Left ventricle myocardium inferior (tissue), 1 donor: ENCODE measurements at regions not wholly inside any gene's neighbourhood (a gene's known extent, or its start where the extent isn't known, plus 50 kb on each side); places are given as distances from the start of the nearest gene placed in this dataset.

ENCODE experiments used
- DNase-seq: peaks from one replicate; pipeline ENCODE4 v3.0.0-alpha.2; 2020
- H3K27ac ChIP-seq: fragments of 200-600 bp; replicated peaks from 2 replicates; pipeline ENCODE4 v1.8.0; 2021
- H3K27me3 ChIP-seq: fragments of 200-600 bp; 2 replicates; pipeline ENCODE4 v1.8.0; 2021; ENCODE audit warnings: low read depth
- H3K36me3 ChIP-seq: fragments of 200-600 bp; 2 replicates; pipeline ENCODE4 v1.8.0; 2021
- H3K4me1 ChIP-seq: fragments of 200-600 bp; 2 replicates; pipeline ENCODE4 v1.8.0; 2021
- H3K4me3 ChIP-seq: fragments of 200-600 bp; 2 replicates; pipeline ENCODE4 v1.8.0; 2021; ENCODE audit warnings: mild to moderate bottlenecking, moderate library complexity
- H3K9me3 ChIP-seq: fragments of 200-600 bp; replicated peaks from 2 replicates; pipeline ENCODE4 v1.8.0; 2021
- intact Hi-C: fragments of 100-400 bp; cut with micrococcal nuclease; formaldehyde crosslinking; loops from one replicate; pipeline ENCODE4 v1.11.0; 2022
- TF ChIP-seq, protein P1 (sequence below): fragments of 200-600 bp; IDR thresholded peaks from 2 replicates; pipeline ENCODE4 v1.8.0; 2021; ENCODE audit warnings: antibody characterized with exemption, mild to moderate bottlenecking, borderline replicate concordance
- donor health status: DM: no; HTN: yes; CAD: no; lungs with severe emphysema.

DNA sequence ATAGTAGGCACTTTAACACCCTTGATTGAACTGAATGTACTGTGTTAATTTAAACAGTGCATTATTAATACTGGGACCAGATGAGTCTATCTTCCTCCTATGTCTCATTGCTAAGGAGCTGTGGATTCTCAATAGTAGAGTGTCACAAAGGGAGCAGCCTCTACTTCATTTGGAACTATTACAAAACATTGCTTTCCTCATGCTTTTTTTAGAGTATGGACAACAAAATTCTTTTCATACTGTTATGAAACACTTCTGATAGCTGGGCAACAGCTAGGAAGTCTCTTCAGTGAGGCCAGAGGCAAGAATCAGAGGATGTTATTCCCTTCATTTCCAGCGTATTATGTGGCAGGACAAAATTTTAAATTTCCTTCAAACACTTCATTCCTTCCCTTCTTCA is 160.8 kb downstream of the FBXO8 start:
- no peaks in the 10 kb centered on the region for H3K27me3 ChIP-seq
- peak overlapping the region; percentile 76 for H3K27ac ChIP-seq
- no peak for DNase-seq
- TF ChIP-seq, protein P1, sequence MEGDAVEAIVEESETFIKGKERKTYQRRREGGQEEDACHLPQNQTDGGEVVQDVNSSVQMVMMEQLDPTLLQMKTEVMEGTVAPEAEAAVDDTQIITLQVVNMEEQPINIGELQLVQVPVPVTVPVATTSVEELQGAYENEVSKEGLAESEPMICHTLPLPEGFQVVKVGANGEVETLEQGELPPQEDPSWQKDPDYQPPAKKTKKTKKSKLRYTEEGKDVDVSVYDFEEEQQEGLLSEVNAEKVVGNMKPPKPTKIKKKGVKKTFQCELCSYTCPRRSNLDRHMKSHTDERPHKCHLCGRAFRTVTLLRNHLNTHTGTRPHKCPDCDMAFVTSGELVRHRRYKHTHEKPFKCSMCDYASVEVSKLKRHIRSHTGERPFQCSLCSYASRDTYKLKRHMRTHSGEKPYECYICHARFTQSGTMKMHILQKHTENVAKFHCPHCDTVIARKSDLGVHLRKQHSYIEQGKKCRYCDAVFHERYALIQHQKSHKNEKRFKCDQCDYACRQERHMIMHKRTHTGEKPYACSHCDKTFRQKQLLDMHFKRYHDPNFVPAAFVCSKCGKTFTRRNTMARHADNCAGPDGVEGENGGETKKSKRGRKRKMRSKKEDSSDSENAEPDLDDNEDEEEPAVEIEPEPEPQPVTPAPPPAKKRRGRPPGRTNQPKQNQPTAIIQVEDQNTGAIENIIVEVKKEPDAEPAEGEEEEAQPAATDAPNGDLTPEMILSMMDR: no peak
- no peaks in the 10 kb centered on the region for H3K9me3 ChIP-seq
- H3K4me1 ChIP-seq: peaks cover 20% of the 10 kb centered on the region
- H3K36me3 ChIP-seq: no peaks in the 10 kb centered on the region
- no peak overlapping the region for H3K4me3 ChIP-seq
- intact Hi-C loops: no loop called here

DNA sequence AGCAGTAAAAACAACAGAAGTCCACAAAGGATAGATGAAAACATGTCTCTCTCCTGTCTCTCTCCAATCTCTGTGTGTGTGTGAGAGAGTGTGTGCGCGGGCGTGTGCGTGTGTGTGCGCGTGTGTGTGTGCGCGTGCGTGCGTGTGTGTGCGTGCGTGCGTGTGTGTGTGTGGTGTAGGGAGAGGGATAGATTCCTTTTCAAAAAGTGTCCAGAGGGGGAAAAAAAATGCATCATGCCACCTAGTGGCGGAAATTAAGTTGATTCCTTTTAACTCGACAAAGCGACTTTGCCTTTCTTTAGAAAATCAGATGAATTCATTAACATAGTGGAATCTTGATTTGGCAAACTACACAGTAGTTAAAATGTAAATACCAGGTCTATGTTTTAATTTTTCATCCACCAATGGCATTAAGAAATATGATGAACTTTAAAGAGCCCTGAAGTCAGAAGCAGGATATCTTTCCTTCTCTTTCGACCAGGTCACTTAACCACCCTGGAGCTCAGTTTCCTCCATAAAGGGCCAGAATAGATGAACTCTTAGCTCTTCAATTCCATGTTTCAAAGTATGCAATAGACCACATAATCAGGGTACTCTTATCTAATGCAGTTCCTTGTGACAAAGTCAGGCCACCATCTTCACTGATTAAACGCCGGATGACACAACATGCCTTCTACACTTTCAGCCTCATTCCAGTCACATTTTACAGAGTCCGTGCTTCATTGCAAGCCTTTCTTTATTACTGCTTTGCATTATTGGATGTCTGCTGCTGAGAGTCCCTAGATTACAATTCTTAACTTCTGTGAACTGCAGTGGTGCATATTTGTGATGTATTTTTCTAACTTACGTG is 162.8 kb downstream of the FBXO8 start:
- peak overlapping the region; percentile 59 for H3K4me3 ChIP-seq
- H3K4me1 ChIP-seq: peaks cover 20% of the 10 kb centered on the region
- H3K9me3 ChIP-seq: no peaks in the 10 kb centered on the region
- H3K36me3 ChIP-seq: no peaks in the 10 kb centered on the region
- DNase-seq: peak; percentile 60
- H3K27me3 ChIP-seq: no peaks in the 10 kb centered on the region
- TF ChIP-seq, protein P1: peak; percentile 62
- peak overlapping the region; percentile 56 for H3K27ac ChIP-seq
- intact Hi-C loops: no loop called here

DNA sequence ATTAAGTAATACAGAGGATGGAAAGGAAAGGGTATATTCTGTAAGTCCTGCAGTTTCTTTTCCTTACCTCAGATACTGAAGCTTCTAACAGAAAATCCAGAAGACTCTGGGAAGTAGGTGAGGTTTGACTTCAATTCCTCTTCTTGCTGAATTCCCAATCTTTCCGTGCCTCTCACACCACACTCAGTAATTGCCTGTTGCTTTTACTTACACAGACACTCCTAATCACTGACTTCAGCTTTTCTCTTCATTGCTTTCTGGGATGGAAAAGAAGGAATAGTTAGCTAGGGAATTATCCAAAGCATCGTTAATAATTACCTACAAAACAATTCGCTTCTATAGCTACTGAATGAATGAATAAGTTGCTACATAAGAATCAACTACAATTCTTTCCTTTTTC is 163.6 kb downstream of the FBXO8 start:
- intact Hi-C loops: no loop called here
- TF ChIP-seq, protein P1: no peak
- DNase-seq: no peak
- no peaks in the 10 kb centered on the region for H3K27me3 ChIP-seq
- no peaks in the 10 kb centered on the region for H3K36me3 ChIP-seq
- peak overlapping the region; percentile 59 for H3K4me3 ChIP-seq
- no peaks in the 10 kb centered on the region for H3K9me3 ChIP-seq
- H3K4me1 ChIP-seq: peaks cover 20% of the 10 kb centered on the region
- peak overlapping the region; percentile 48 for H3K27ac ChIP-seq

DNA sequence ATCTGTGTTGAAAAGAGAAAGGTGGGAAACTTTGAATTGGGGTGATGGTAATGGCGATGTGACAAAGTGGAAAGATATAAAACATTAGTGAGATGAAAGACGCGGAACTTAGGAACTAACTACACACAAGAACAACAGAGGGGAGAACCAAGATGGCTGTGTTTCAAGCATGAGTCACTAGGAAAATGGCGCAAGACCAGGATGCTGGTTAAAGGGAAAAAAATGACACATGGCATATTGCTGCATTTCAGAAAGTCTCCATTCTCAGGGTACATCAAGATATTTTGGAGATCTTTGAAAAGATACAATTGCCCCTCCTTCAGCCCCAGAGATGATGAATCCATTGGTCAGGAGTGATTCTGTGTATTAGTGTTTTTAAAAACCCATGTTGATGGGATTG is 164.4 kb downstream of the FBXO8 start:
- peaks cover 20% of the 10 kb centered on the region for H3K4me1 ChIP-seq
- intact Hi-C loops: no loop called here
- H3K27ac ChIP-seq: no peak overlapping the region

DNA sequence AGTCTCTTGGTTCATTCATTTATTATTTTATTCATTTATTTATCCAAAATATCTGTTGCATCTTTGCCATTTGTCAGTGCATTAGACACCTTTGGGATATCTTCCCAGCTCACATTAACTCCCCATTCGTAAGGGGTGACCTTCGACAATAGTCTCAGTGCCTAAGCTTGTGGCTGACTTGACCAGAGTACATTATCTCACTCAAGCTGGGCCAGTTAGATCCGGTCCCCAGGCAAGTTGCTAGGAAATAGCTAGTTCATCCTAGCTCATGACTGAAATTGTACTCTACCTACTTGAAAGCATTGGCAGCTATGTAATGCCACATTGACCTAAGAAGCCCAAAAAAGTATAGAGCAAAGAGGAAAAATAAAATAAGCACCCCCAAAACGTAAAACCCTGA is 165.3 kb downstream of the FBXO8 start:
- intact Hi-C loops: no loop called here
- no peaks in the 10 kb centered on the region for H3K36me3 ChIP-seq
- no peaks in the 10 kb centered on the region for H3K9me3 ChIP-seq
- TF ChIP-seq, protein P1: no peak
- no peak overlapping the region for H3K4me3 ChIP-seq
- no peak for DNase-seq
- H3K27me3 ChIP-seq: no peaks in the 10 kb centered on the region
- H3K27ac ChIP-seq: no peak overlapping the region
- peaks cover 17% of the 10 kb centered on the region for H3K4me1 ChIP-seq

More for the DNA sequence above, 164.4 kb downstream of the FBXO8 start:
- Histone ChIP-seq H3K9me3 (no peaks in the 10 kb centered on the region), H3K27me3 (no peaks in the 10 kb centered on the region), H3K36me3 (no peaks in the 10 kb centered on the region), H3K4me3 (no peak overlapping the region)
- TF ChIP-seq, protein P1: no peak
- no peak for DNase-seq
